ENCODE measurements at regions not wholly inside any gene's neighbourhood (a gene's known extent, or its start where the extent isn't known, plus 50 kb on each side); places are given as distances from the start of the nearest gene placed in this dataset.
"Not testable (repeated sequence)": the region's sequence is repeated elsewhere in the genome, so short reads cannot be mapped to it uniquely, and the experiment has no call there.

GRCh38 chr5:77867194-77867691 lies 91.1 kb upstream of the TBCA start:
- peak; percentile 43 for DNase-seq

- DNase-seq = no peak
These were observed 90.1 kb upstream of the TBCA start for GRCh38 chr5:77866198-77866597.

- peak; percentile 96 for DNase-seq
These were observed 88.9 kb upstream of the TBCA start for GRCh38 chr5:77864997-77865396.

- no peak for DNase-seq
These were observed 87.0 kb upstream of the TBCA start for GRCh38 chr5:77863181-77863580.

- no peak for DNase-seq
These were observed 85.4 kb upstream of the TBCA start for GRCh38 chr5:77861576-77861975.

- DNase-seq = no peak
These were observed 83.2 kb upstream of the TBCA start for GRCh38 chr5:77859306-77859705.

- not testable (repeated sequence) for DNase-seq
These were observed 82.5 kb upstream of the TBCA start for GRCh38 chr5:77858678-77859077.

- no peak for DNase-seq
These were observed 79.2 kb upstream of the TBCA start for GRCh38 chr5:77855369-77855768.

GRCh38 chr5:77853353-77853907 lies 77.3 kb upstream of the TBCA start:
- no peak for DNase-seq

GRCh38 chr5:77852514-77853352 lies 76.6 kb upstream of the TBCA start:
- DNase-seq = peak; percentile 74

- no peak for DNase-seq
These were observed 76.0 kb upstream of the TBCA start for GRCh38 chr5:77852068-77852513.

GRCh38 chr5:77851176-77852067 lies 75.3 kb upstream of the TBCA start:
- no peak for DNase-seq

GRCh38 chr5:77850536-77851175 lies 74.5 kb upstream of the TBCA start:
- DNase-seq = no peak

- no peak for DNase-seq
These were observed 73.3 kb upstream of the TBCA start for GRCh38 chr5:77849308-77849900.

- no peak for DNase-seq
These were observed 71.7 kb upstream of the TBCA start for GRCh38 chr5:77847814-77848290.

- no peak for DNase-seq
These were observed 71.0 kb upstream of the TBCA start for GRCh38 chr5:77847129-77847460.

- DNase-seq = no peak
These were observed 70.4 kb upstream of the TBCA start for GRCh38 chr5:77846422-77847128.

- no peak for DNase-seq
These were observed 69.1 kb upstream of the TBCA start for GRCh38 chr5:77845324-77845646.

- no peak for DNase-seq
These were observed 68.6 kb upstream of the TBCA start for GRCh38 chr5:77844623-77845323.

- no peak for DNase-seq
These were observed 68.2 kb upstream of the TBCA start for GRCh38 chr5:77844373-77844622.

GRCh38 chr5:77843570-77844372 lies 67.6 kb upstream of the TBCA start:
- no peak for DNase-seq

Data from MV-4-11 (cell line).